Testis (tissue), 2 donors: ENCODE measurements at regions not wholly inside any gene's neighbourhood (a gene's known extent, or its start where the extent isn't known, plus 50 kb on each side); places are given as distances from the start of the nearest gene placed in this dataset.

Experiments
- CTCF ChIP-seq, 3 experiments: fragments of 450-650 bp in 2 of 3; fragments of 200-600 bp in 1 of 3; sonication (generic) in 1 of 3; IDR thresholded peaks; one replicate each; pipeline ENCODE4 v1.5.1; 2016 to 2019; ENCODE audit warnings: antibody characterized with exemption in 3 of 3, mild to moderate bottlenecking in 2 of 3, moderate library complexity in 1 of 3
- POLR2A ChIP-seq: fragments of 450-650 bp; IDR thresholded peaks from one replicate; pipeline ENCODE4 v1.6.1; 2017; ENCODE audit warnings: antibody characterized with exemption, mild to moderate bottlenecking, moderate library complexity

GRCh38 chr3:3629911-3630310 is 169.3 kb upstream of the LRRN1 start:
- TF ChIP-seq CTCF (IDR thresholded peaks at IDR 0.05) = no peak
- no peak for TF ChIP-seq POLR2A
